Kidney capillary endothelial cell (primary cell): ENCODE measurements at regions not wholly inside any gene's neighbourhood (a gene's known extent, or its start where the extent isn't known, plus 50 kb on each side); places are given as distances from the start of the nearest gene placed in this dataset.

Experiments used
- DNase-seq: peaks from one replicate; pipeline ENCODE4 v3.0.0-alpha.2; 2018; ENCODE audit warnings: low spot score

- no peak for DNase-seq
Observed at GRCh38 chr18:67977067-67977616, 460.6 kb upstream of the DSEL start.

- no peak for DNase-seq
Observed at GRCh38 chr18:67973916-67974315, 457.4 kb upstream of the DSEL start.

- no peak for DNase-seq
Observed at GRCh38 chr18:67969458-67969857, 452.9 kb upstream of the DSEL start.

GRCh38 chr18:67966224-67966623 lies 449.7 kb upstream of the DSEL start:
- no peak for DNase-seq

- no peak for DNase-seq
Observed at GRCh38 chr18:67964462-67964861, 447.9 kb upstream of the DSEL start.

GRCh38 chr18:67961701-67962440 lies 445.4 kb upstream of the DSEL start:
- no peak for DNase-seq

- DNase-seq: no peak
Observed at GRCh38 chr18:67957684-67958083, 441.2 kb upstream of the DSEL start.

- no peak for DNase-seq
Observed at GRCh38 chr18:67954594-67954993, 438.1 kb upstream of the DSEL start.

- DNase-seq: no peak
Observed at GRCh38 chr18:67951137-67951536, 434.6 kb upstream of the DSEL start.

GRCh38 chr18:67938660-67939059 lies 422.1 kb upstream of the DSEL start:
- DNase-seq: no peak

GRCh38 chr18:67935638-67936037 lies 419.1 kb upstream of the DSEL start:
- DNase-seq: no peak

- DNase-seq: no peak
Observed at GRCh38 chr18:67933271-67933670, 416.8 kb upstream of the DSEL start.

GRCh38 chr18:67932271-67932670 lies 415.8 kb upstream of the DSEL start:
- no peak for DNase-seq

GRCh38 chr18:67926929-67927864 lies 410.7 kb upstream of the DSEL start:
- no peak for DNase-seq

- DNase-seq: no peak
Observed at GRCh38 chr18:67924656-67925055, 408.1 kb upstream of the DSEL start.

GRCh38 chr18:67919316-67919715 lies 402.8 kb upstream of the DSEL start:
- DNase-seq: no peak

- no peak for DNase-seq
Observed at GRCh38 chr18:67916097-67916496, 399.6 kb upstream of the DSEL start.

- DNase-seq: no peak
Observed at GRCh38 chr18:67913040-67913439, 396.5 kb upstream of the DSEL start.

- no peak for DNase-seq
Observed at GRCh38 chr18:67901573-67901972, 385.1 kb upstream of the DSEL start.

GRCh38 chr18:67896451-67896850 lies 379.9 kb upstream of the DSEL start:
- DNase-seq: no peak

GRCh38 chr18:67893916-67894315 lies 377.4 kb upstream of the DSEL start:
- DNase-seq: no peak

GRCh38 chr18:67876871-67877270 lies 360.4 kb upstream of the DSEL start:
- no peak for DNase-seq

GRCh38 chr18:67875944-67876343 lies 359.4 kb upstream of the DSEL start:
- no peak for DNase-seq
